H9 (cell line): ENCODE measurements at regions not wholly inside any gene's neighbourhood (a gene's known extent, or its start where the extent isn't known, plus 50 kb on each side); places are given as distances from the start of the nearest gene placed in this dataset.
A peak's percentile ranks its signal among the peaks of the same experiment; 100 is the strongest.

Experiments used
- DNase-seq: peaks from one replicate; pipeline ENCODE4 v3.0.0-alpha.2; 2017
- H2AFZ ChIP-seq: one replicate; pipeline ENCODE4 v1.6.1; 2013; ENCODE audit warnings: mild to moderate bottlenecking, low read length, control low read depth, moderate library complexity
- H2AK5ac ChIP-seq: 2 replicates; pipeline ENCODE4 v1.6.1; 2013; ENCODE audit warnings: low read length, control low read depth, mixed read lengths; ENCODE audit not compliant: insufficient read length
- H2BK120ac ChIP-seq: one replicate; pipeline ENCODE4 v1.6.1; 2013; ENCODE audit warnings: low read depth, mild to moderate bottlenecking, low read length, control low read depth, inconsistent platforms; ENCODE audit not compliant: poor library complexity, severe bottlenecking
- H2BK12ac ChIP-seq: 2 replicates; pipeline ENCODE4 v1.6.1; 2013; ENCODE audit warnings: low read length, control low read depth, mixed read lengths, low read depth; ENCODE audit not compliant: insufficient read length
- H2BK15ac ChIP-seq: 2 replicates; pipeline ENCODE4 v1.6.1; 2013; ENCODE audit warnings: low read depth, low read length, control low read depth
- H2BK20ac ChIP-seq: one replicate; pipeline ENCODE4 v1.6.1; 2013; ENCODE audit warnings: low read depth, mild to moderate bottlenecking, low read length, control low read depth, inconsistent platforms; ENCODE audit not compliant: poor library complexity, severe bottlenecking
- H2BK5ac ChIP-seq: 2 replicates; pipeline ENCODE4 v1.6.1; 2013; ENCODE audit warnings: low read length, control low read depth, mixed read lengths; ENCODE audit not compliant: insufficient read length
- H3K14ac ChIP-seq: 2 replicates; pipeline ENCODE4 v1.6.1; 2013; ENCODE audit warnings: low read length, control low read depth; ENCODE audit not compliant: insufficient read depth
- H3K18ac ChIP-seq: 2 replicates; pipeline ENCODE4 v1.6.1; 2013; ENCODE audit warnings: low read depth, mild to moderate bottlenecking, mixed read lengths, low read length, control low read depth; ENCODE audit not compliant: insufficient read length
- H3K23ac ChIP-seq: 2 replicates; pipeline ENCODE4 v1.6.1; 2013; ENCODE audit warnings: low read length, control low read depth, mixed read lengths, low read depth; ENCODE audit not compliant: insufficient read length
- H3K23me2 ChIP-seq: 2 replicates; pipeline ENCODE4 v1.6.1; 2013; ENCODE audit warnings: low read depth, mild to moderate bottlenecking, mixed read lengths, low read length, control low read depth; ENCODE audit not compliant: insufficient read length, poor library complexity, severe bottlenecking
- H3K27ac ChIP-seq: 2 replicates; pipeline ENCODE4 v1.5.1; 2013; ENCODE audit warnings: low read length, control low read depth, mixed read lengths, low read depth; ENCODE audit not compliant: insufficient read length
- H3K27me3 ChIP-seq: 2 replicates; pipeline ENCODE4 v1.6.1; 2013; ENCODE audit warnings: low read length, control low read depth, inconsistent platforms; ENCODE audit not compliant: insufficient read depth
- H3K4ac ChIP-seq: 2 replicates; pipeline ENCODE4 v1.6.1; 2013; ENCODE audit warnings: low read depth, mild to moderate bottlenecking, control low read depth, inconsistent platforms, low read length, moderate library complexity
- H3K4me1 ChIP-seq: 2 replicates; pipeline ENCODE4 v1.6.1; 2013; ENCODE audit warnings: low read length, control low read depth, inconsistent platforms; ENCODE audit not compliant: insufficient read depth
- H3K4me2 ChIP-seq: 2 replicates; pipeline ENCODE4 v1.6.1; 2013; ENCODE audit warnings: low read length, control low read depth, mixed read lengths; ENCODE audit not compliant: insufficient read length, insufficient read depth
- H3K56ac ChIP-seq: 2 replicates; pipeline ENCODE4 v1.6.1; 2013; ENCODE audit warnings: low read depth, mild to moderate bottlenecking, mixed read lengths, low read length, control low read depth; ENCODE audit not compliant: insufficient read length
- H3K79me1 ChIP-seq: 2 replicates; pipeline ENCODE4 v1.6.1; 2013; ENCODE audit warnings: low read depth, mild to moderate bottlenecking, moderate library complexity, low read length, control low read depth, inconsistent platforms; ENCODE audit not compliant: insufficient read depth, poor library complexity, severe bottlenecking
- H3K79me2 ChIP-seq: 2 replicates; pipeline ENCODE4 v1.6.1; 2013; ENCODE audit warnings: low read length, control low read depth, inconsistent platforms; ENCODE audit not compliant: insufficient read depth
- H3K9ac ChIP-seq: 2 replicates; pipeline ENCODE4 v1.6.1; 2013; ENCODE audit warnings: low read length, control low read depth, mixed read lengths; ENCODE audit not compliant: insufficient read length; ENCODE audit errors: extremely low read depth
- H3K9me3 ChIP-seq: one replicate; pipeline ENCODE4 v1.6.1; 2013; ENCODE audit warnings: low read depth, low read length, inconsistent platforms; ENCODE audit not compliant: control insufficient read depth
- H3T11ph ChIP-seq: one replicate; pipeline ENCODE4 v1.6.1; 2013; ENCODE audit warnings: mild to moderate bottlenecking, low read length, control low read depth, inconsistent platforms
- H4K20me1 ChIP-seq: one replicate; pipeline ENCODE4 v1.6.1; 2013; ENCODE audit not compliant: control insufficient read depth, insufficient read length, insufficient read depth
- H4K5ac ChIP-seq: 2 replicates; pipeline ENCODE4 v1.6.1; 2013; ENCODE audit warnings: low read depth, mild to moderate bottlenecking, mixed read lengths, low read length, control low read depth; ENCODE audit not compliant: insufficient read length
- H4K8ac ChIP-seq: replicated peaks from 2 replicates; pipeline ENCODE4 v1.6.1; 2013; ENCODE audit warnings: low read length, control low read depth, mixed read lengths, low read depth; ENCODE audit not compliant: insufficient read length
- H4K91ac ChIP-seq: 2 replicates; pipeline ENCODE4 v1.6.1; 2013; ENCODE audit warnings: low read depth, mild to moderate bottlenecking, moderate library complexity, mixed read lengths, low read length, control low read depth; ENCODE audit not compliant: insufficient read length
- H3K27ac Mint-ChIP-seq, 3 experiments: 2 replicates in 2 of 3; 3 replicates in 1 of 3; pipeline ENCODE4 v1.8.0; 2020 to 2021; ENCODE audit warnings: mixed read lengths in 3 of 3, mild to moderate bottlenecking in 1 of 3, moderate library complexity in 1 of 3
- H3K27me3 Mint-ChIP-seq: 2 replicates; pipeline ENCODE4 v1.8.0; 2021; ENCODE audit warnings: low read depth, mild to moderate bottlenecking, moderate library complexity, mixed read lengths
- H3K36me3 Mint-ChIP-seq, 3 experiments: 2 replicates in 2 of 3; 3 replicates in 1 of 3; pipeline ENCODE4 v1.8.0; 2020 to 2021; ENCODE audit warnings: low read depth in 3 of 3, mixed read lengths in 3 of 3; ENCODE audit not compliant: insufficient read depth in 1 of 3
- H3K4me1 Mint-ChIP-seq, 2 experiments: 2 replicates each; pipeline ENCODE4 v1.8.0; 2020; ENCODE audit warnings: mixed read lengths in 2 of 2
- H3K4me3 Mint-ChIP-seq, 2 experiments: 2 replicates in 1 of 2; 3 replicates in 1 of 2; pipeline ENCODE4 v1.8.0; 2020 to 2021; ENCODE audit warnings: mild to moderate bottlenecking in 2 of 2, mixed read lengths in 2 of 2, moderate library complexity in 1 of 2
- H3K9me3 Mint-ChIP-seq, 2 experiments: 2 replicates in 1 of 2; 3 replicates in 1 of 2; pipeline ENCODE4 v1.8.0; 2020; ENCODE audit warnings: mild to moderate bottlenecking in 2 of 2, mixed read lengths in 2 of 2, moderate library complexity in 1 of 2
- WGBS: extraction: QIAGEN DNeasy Blood & Tissue Kit; methylation state at CpG from one replicate; pipeline ENCODE4 v1.1.7; 2013; ENCODE audit warnings: missing lambda C conversion rate, low lambda C conversion rate, mixed read lengths; ENCODE audit not compliant: insufficient read length; ENCODE audit errors: extremely low coverage; 5-methylcytosine and 5-hydroxymethylcytosine counted together
- TF ChIP-seq, protein P1 (sequence below): fragments of 200-600 bp; sonication (generic); conservative IDR thresholded peaks from 3 replicates; pipeline ENCODE4 v1.8.0; 2021; ENCODE audit warnings: antibody characterized with exemption, mild to moderate bottlenecking

DNA sequence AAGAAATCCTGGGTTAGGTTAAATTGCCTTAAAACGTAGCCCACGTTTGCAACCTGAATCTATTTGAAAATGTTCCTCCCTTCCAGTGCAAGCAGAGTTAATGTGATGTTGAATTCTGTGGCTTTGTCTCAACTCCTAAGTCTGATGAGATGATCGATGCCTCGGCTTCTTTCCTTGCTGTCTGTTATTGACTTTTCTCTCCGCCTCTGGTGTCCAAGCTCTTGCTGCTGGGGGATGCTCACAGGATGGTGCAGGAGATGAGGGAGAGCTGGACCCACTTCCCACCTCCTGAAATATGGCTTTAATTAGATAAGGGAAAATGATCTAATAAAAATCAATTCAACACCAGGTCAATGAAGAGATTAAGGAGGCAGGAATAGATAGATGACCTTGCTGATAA lies 407.9 kb upstream of the RGMA start:
- H3K23me2 ChIP-seq: no peaks in the 10 kb centered on the region
- no peaks in the 10 kb centered on the region for H3K79me1 ChIP-seq
- no peaks in the 10 kb centered on the region for H3K27me3 ChIP-seq
- no peak overlapping the region for H3K23ac ChIP-seq
- no peak overlapping the region for H2BK20ac ChIP-seq
- H3K27ac ChIP-seq: no peak overlapping the region
- H4K8ac ChIP-seq: no peak overlapping the region
- no peak overlapping the region for H2AFZ ChIP-seq
- peaks cover 16 to 21% of the 10 kb centered on the region in 2 experiments for H3K4me1 Mint-ChIP-seq
- H3K9ac ChIP-seq: no peak overlapping the region
- TF ChIP-seq, protein P1, sequence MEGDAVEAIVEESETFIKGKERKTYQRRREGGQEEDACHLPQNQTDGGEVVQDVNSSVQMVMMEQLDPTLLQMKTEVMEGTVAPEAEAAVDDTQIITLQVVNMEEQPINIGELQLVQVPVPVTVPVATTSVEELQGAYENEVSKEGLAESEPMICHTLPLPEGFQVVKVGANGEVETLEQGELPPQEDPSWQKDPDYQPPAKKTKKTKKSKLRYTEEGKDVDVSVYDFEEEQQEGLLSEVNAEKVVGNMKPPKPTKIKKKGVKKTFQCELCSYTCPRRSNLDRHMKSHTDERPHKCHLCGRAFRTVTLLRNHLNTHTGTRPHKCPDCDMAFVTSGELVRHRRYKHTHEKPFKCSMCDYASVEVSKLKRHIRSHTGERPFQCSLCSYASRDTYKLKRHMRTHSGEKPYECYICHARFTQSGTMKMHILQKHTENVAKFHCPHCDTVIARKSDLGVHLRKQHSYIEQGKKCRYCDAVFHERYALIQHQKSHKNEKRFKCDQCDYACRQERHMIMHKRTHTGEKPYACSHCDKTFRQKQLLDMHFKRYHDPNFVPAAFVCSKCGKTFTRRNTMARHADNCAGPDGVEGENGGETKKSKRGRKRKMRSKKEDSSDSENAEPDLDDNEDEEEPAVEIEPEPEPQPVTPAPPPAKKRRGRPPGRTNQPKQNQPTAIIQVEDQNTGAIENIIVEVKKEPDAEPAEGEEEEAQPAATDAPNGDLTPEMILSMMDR: no peak
- H4K20me1 ChIP-seq: no peaks in the 10 kb centered on the region
- no peak overlapping the region for H3K4ac ChIP-seq
- H3K18ac ChIP-seq: no peak overlapping the region
- no peaks in the 10 kb centered on the region for H3K36me3 Mint-ChIP-seq
- no peaks in the 10 kb centered on the region for H3K9me3 Mint-ChIP-seq
- no peak overlapping the region for H3K56ac ChIP-seq
- no peaks in the 10 kb centered on the region for H3K79me2 ChIP-seq
- peak overlapping the region in 2 of 3 experiments; percentile 42 to 73; a peak in 2 of 7 replicates for H3K27ac Mint-ChIP-seq
- no peak overlapping the region for H2BK120ac ChIP-seq
- no peak overlapping the region for H2BK12ac ChIP-seq
- no peak overlapping the region for H3K14ac ChIP-seq
- H4K5ac ChIP-seq: no peak overlapping the region
- H3K4me3 Mint-ChIP-seq: no peak overlapping the region
- DNase-seq: no peak
- no peak overlapping the region for H3K4me2 ChIP-seq
- H2BK5ac ChIP-seq: no peak overlapping the region
- no peaks in the 10 kb centered on the region for H3K9me3 ChIP-seq
- no peaks in the 10 kb centered on the region; the same call in 1 of the 2 replicates for H3K27me3 Mint-ChIP-seq
- no peak overlapping the region for H4K91ac ChIP-seq
- no peak overlapping the region for H2AK5ac ChIP-seq
- no peak overlapping the region for H2BK15ac ChIP-seq
- H3K4me1 ChIP-seq: 0 out of 2 replicates have a peak, but pooled peaks cover 3% of the 10 kb centered on the region
- H3T11ph ChIP-seq: no peak overlapping the region
- no CpG with 5 or more reads among the region's 5 CpGs for WGBS
